ENCODE measurements at regions not wholly inside any gene's neighbourhood (a gene's known extent, or its start where the extent isn't known, plus 50 kb on each side); places are given as distances from the start of the nearest gene placed in this dataset.

DNA sequence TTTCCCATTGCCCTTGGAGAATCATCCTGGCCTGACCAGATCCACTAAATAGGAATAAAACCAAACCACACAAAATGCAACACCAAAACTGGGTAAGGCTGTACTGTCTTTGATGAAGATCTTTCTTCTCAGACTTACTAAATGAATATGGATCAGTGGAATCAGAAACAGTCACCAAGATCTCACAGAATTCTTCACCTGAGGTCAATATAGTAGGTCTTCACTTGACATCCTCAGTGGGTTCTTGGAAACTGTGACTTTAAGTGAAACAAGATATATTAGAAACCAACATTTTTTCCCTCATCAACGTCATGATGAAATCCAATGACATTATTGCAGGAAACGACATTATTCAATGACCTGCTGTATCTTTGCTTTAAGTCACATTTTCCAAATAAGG, 526.2 kb downstream of the FUT8 start:
- 73 to 83% methylated on average over 2 of the region's 2 CpGs for WGBS, 2 donors
- H3K27ac ChIP-seq: no peak overlapping the region
- intact Hi-C loops (cut with DNase I): no loop called here

DNA sequence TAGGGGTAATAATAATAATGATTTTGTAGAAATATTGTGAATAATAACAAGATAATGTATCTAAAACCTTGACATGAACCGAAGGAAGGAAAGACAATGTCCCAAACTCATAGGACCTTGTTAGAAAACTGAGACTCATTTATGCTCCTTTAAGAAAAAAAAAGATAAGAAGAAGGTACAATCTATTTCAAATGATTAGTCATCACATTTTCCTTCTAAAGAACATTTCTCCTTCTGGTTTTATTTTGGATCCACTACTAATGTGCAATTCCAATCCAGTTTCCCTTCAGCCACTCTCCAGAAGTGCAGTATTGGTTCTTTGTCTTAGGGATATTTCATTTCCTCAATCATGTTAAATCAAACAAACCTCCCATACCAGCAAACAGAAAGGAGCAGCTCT, 526.7 kb downstream of the FUT8 start:
- WGBS, 2 donors: 93 to 97% methylated on average over 1 of the region's 1 CpG
- DNase-seq: no peak
- Histone ChIP-seq H3K9me3 (no peaks in the 10 kb centered on the region), H3K27me3 (no peaks in the 10 kb centered on the region), H3K36me3 (no peaks in the 10 kb centered on the region), H3K4me3 (replicated peaks in 1 of 3) (no peak overlapping the region), H3K4me1 (no peaks in the 10 kb centered on the region), H3K27ac (no peak overlapping the region)
- intact Hi-C loops (cut with DNase I): no loop called here
- TF ChIP-seq, protein P1, sequence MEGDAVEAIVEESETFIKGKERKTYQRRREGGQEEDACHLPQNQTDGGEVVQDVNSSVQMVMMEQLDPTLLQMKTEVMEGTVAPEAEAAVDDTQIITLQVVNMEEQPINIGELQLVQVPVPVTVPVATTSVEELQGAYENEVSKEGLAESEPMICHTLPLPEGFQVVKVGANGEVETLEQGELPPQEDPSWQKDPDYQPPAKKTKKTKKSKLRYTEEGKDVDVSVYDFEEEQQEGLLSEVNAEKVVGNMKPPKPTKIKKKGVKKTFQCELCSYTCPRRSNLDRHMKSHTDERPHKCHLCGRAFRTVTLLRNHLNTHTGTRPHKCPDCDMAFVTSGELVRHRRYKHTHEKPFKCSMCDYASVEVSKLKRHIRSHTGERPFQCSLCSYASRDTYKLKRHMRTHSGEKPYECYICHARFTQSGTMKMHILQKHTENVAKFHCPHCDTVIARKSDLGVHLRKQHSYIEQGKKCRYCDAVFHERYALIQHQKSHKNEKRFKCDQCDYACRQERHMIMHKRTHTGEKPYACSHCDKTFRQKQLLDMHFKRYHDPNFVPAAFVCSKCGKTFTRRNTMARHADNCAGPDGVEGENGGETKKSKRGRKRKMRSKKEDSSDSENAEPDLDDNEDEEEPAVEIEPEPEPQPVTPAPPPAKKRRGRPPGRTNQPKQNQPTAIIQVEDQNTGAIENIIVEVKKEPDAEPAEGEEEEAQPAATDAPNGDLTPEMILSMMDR (IDR thresholded peaks at IDR 0.05): no peak

More for the DNA sequence above, 526.2 kb downstream of the FUT8 start:
- no peaks in the 10 kb centered on the region for H3K9me3 ChIP-seq
- TF ChIP-seq, protein P1 (IDR thresholded peaks at IDR 0.05): no peak
- TF ChIP-seq POLR2A (IDR thresholded peaks at IDR 0.05): no peak
- H3K36me3 ChIP-seq: no peaks in the 10 kb centered on the region
- H3K4me3 ChIP-seq (replicated peaks in 1 of 3): no peak overlapping the region
- no peak for DNase-seq
- H3K27me3 ChIP-seq: no peaks in the 10 kb centered on the region
- H3K4me1 ChIP-seq: no peaks in the 10 kb centered on the region

DNA sequence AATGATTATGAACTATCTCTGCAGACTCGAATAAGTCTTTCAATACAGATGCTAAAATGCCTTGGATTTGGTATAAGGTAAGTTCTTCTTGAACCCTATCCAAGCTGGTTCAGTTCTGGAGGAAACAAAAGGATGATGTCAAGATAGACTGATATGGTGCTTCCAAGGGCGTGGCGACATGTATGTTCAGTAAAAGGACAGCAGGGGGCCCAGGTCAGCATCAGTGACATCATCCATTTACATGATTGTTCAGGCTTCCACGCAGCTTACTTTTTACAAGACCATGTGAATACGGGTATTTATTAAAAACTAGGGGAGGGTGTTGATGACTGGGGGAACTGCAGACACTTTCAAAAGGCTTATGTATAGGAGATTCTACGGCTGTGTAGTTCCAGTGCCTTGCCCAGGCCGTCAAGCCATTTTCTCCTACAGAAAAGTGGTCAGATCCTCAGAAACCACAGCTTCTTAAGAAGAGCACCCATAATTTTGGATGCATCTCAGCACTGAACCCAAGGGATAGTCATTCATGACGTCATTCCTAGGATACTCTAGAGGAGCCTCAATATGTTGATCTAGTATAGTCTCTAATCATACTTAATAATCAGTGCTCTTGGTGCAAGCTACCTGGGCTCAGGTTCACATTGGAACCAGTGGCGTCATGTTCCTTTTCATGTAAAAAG, 527.7 kb downstream of the FUT8 start:
- Histone ChIP-seq H3K9me3 (no peaks in the 10 kb centered on the region), H3K4me1 (peaks cover 0 to 4% of the 10 kb centered on the region in 2 donors), H3K36me3 (no peaks in the 10 kb centered on the region), H3K27ac (no peak overlapping the region), H3K27me3 (no peaks in the 10 kb centered on the region), H3K4me3 (replicated peaks in 1 of 3) (no peak overlapping the region)
- intact Hi-C loops (cut with DNase I): no loop called here
- DNase-seq: no peak
- 91% methylated on average over 9 of the region's 9 CpGs for WGBS, 2 donors
- TF ChIP-seq, protein P1 (IDR thresholded peaks at IDR 0.05): peak in 1 of 6 experiments; percentile 7
- no peak for TF ChIP-seq POLR2A (IDR thresholded peaks at IDR 0.05)

DNA sequence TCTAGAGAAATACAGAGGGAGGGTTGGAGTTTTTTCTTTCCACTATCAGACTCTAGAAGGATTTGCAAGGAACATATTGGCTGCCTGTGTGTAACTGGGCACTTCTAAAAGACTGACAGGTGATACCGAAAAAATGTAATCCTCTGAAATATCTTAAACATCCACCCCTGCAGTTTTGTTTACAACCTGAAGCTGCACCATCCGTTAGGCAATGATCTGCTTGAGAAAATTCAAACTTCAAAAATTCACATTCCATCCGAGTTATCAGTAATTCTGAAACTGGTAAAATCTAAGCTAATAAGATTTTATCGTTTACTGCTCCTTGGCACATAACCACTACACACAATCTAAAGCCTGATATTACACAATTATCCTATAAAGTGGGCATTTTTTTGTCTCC, 528.6 kb downstream of the FUT8 start:
- TF ChIP-seq POLR2A (IDR thresholded peaks at IDR 0.05): no peak
- TF ChIP-seq, protein P1 (IDR thresholded peaks at IDR 0.05): no peak
- 73 to 77% methylated on average over 4 of the region's 4 CpGs for WGBS, 2 donors
- no peak for DNase-seq
- Histone ChIP-seq H3K4me3 (replicated peaks in 1 of 3) (no peak overlapping the region), H3K27me3 (no peaks in the 10 kb centered on the region), H3K4me1 (peaks cover 0 to 8% of the 10 kb centered on the region in 2 donors), H3K9me3 (no peaks in the 10 kb centered on the region), H3K36me3 (no peaks in the 10 kb centered on the region), H3K27ac (no peak overlapping the region)
- intact Hi-C loops (cut with DNase I): no loop called here

DNA sequence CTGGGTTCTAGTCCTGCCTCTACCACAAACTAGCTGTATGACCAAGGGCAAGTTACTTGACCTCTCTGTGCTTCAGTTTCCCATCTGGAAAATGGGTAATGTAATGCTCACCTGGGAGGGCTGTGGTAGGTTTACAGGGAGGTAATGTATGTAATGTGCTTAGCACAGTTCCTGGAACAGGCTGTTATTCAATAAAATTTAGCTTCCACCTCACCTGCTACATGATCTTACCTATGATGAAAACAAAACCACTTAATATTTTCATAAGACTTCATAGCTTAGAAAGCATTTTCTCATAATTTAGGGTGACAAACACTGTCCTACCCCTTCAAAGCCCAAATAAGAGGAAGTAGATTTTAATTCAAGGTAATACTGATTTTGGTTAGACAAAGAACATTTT, 530.6 kb downstream of the FUT8 start:
- H3K4me3 ChIP-seq (replicated peaks in 1 of 3): no peak overlapping the region
- no peaks in the 10 kb centered on the region for H3K27me3 ChIP-seq
- no peak overlapping the region for H3K27ac ChIP-seq
- no peak for DNase-seq
- intact Hi-C loops (cut with DNase I): no loop called here
- no peaks in the 10 kb centered on the region for H3K9me3 ChIP-seq
- no peaks in the 10 kb centered on the region for H3K36me3 ChIP-seq
- no peak for TF ChIP-seq POLR2A (IDR thresholded peaks at IDR 0.05)
- TF ChIP-seq, protein P1 (IDR thresholded peaks at IDR 0.05): no peak
- H3K4me1 ChIP-seq: peaks cover 0 to 12% of the 10 kb centered on the region in 2 donors

Measured in thyroid gland (tissue), 4 donors.